ENCODE measurements at regions not wholly inside any gene's neighbourhood (a gene's known extent, or its start where the extent isn't known, plus 50 kb on each side); places are given as distances from the start of the nearest gene placed in this dataset.

GRCh38 chr13:103142151-103142550 is 75.9 kb upstream of the SLC10A2 start:
- in situ Hi-C loops (cut with HindIII; ENCODE audit: low sequenced_read_pairs), result no loop called here

GRCh38 chr13:103140001-103140671 is 73.9 kb upstream of the SLC10A2 start:
- in situ Hi-C loops (cut with HindIII; ENCODE audit: low sequenced_read_pairs), result no loop called here

- in situ Hi-C loops (cut with HindIII; ENCODE audit: low sequenced_read_pairs), result no loop called here
These were observed 68.1 kb upstream of the SLC10A2 start for GRCh38 chr13:103134271-103134670.

GRCh38 chr13:103133556-103133955 is 67.3 kb upstream of the SLC10A2 start:
- in situ Hi-C loops (cut with HindIII; ENCODE audit: low sequenced_read_pairs), result no loop called here

GRCh38 chr13:103130681-103131210 is 64.5 kb upstream of the SLC10A2 start:
- in situ Hi-C loops (cut with HindIII; ENCODE audit: low sequenced_read_pairs), result no loop called here

- in situ Hi-C loops (cut with HindIII; ENCODE audit: low sequenced_read_pairs), result no loop called here
These were observed 63.9 kb upstream of the SLC10A2 start for GRCh38 chr13:103130146-103130545.
